ENCODE measurements at regions not wholly inside any gene's neighbourhood (a gene's known extent, or its start where the extent isn't known, plus 50 kb on each side); places are given as distances from the start of the nearest gene placed in this dataset.

GRCh38 chr11:101726988-101727387 lies 143.2 kb upstream of the TRPC6 start:
- H2AK5ac ChIP-seq (ENCODE audit: low read depth, low read length): no peak overlapping the region
- no peak overlapping the region for H3K4ac ChIP-seq (ENCODE audit: low read length)
- no peaks in the 10 kb centered on the region for H3K79me1 ChIP-seq (ENCODE audit: low read depth, low read length)
- no peaks in the 10 kb centered on the region for H3K9me3 ChIP-seq (replicated peaks in 1 of 2; ENCODE audit: control insufficient read depth in 2 of 2, insufficient read depth in 1 of 2, low read depth in 1 of 2, low read length in 2 of 2)
- H2BK5ac ChIP-seq (ENCODE audit: low read length): no peak overlapping the region
- no peak overlapping the region for H3K23ac ChIP-seq (ENCODE audit: low read depth, low read length, poor library complexity)
- no peak overlapping the region for H4K91ac ChIP-seq (ENCODE audit: low read depth, low read length, poor library complexity)
- no peak overlapping the region for H3K4me3 ChIP-seq (ENCODE audit: low read length in 2 of 2)
- H3K27me3 ChIP-seq (ENCODE audit: control insufficient read depth in 3 of 3, insufficient read depth in 3 of 3, low read depth in 1 of 3, low read length in 3 of 3): no peaks in the 10 kb centered on the region
- no peak overlapping the region for H3K14ac ChIP-seq (ENCODE audit: low read length)
- H3K18ac ChIP-seq (ENCODE audit: low read length): no peak overlapping the region
- no peak overlapping the region for H3K27ac ChIP-seq (replicated peaks; ENCODE audit: low read length)
- no peak for DNase-seq (ENCODE audit: low spot score)
- no peak overlapping the region for H4K8ac ChIP-seq (ENCODE audit: low read depth, low read length)
- no peak overlapping the region for H2BK120ac ChIP-seq (ENCODE audit: low read depth, low read length)
- no peak overlapping the region for H2AFZ ChIP-seq (ENCODE audit: low read length)
- no peak overlapping the region for H2BK12ac ChIP-seq (ENCODE audit: low read length)
- WGBS, 2 donors (ENCODE audit: extremely low coverage in 2 of 2, insufficient read length in 2 of 2, insufficient replicate concordance in 1 of 2): no CpG with 5 or more reads among the region's 1 CpG
- no peaks in the 10 kb centered on the region for H3K36me3 ChIP-seq (replicated peaks in 1 of 2; ENCODE audit: control insufficient read depth in 2 of 2, insufficient read depth in 2 of 2, low read length in 2 of 2)
- H3K4me2 ChIP-seq (ENCODE audit: insufficient read depth, low read length, poor library complexity, severe bottlenecking): no peak overlapping the region
- H2BK15ac ChIP-seq (ENCODE audit: low read length): no peak overlapping the region
- no peaks in the 10 kb centered on the region for H3K4me1 ChIP-seq (ENCODE audit: control insufficient read depth in 2 of 2, insufficient read depth in 1 of 2, low read depth in 1 of 2, low read length in 2 of 2)
- H3K9ac ChIP-seq (ENCODE audit: low read depth, low read length, poor library complexity): no peak overlapping the region

GRCh38 chr11:101723371-101723770 lies 139.6 kb upstream of the TRPC6 start:
- Histone ChIP-seq H3K9me3 (replicated peaks in 1 of 2; ENCODE audit: control insufficient read depth in 2 of 2, insufficient read depth in 1 of 2, low read depth in 1 of 2, low read length in 2 of 2) (no peaks in the 10 kb centered on the region), H3K4me2 (ENCODE audit: insufficient read depth, low read length, poor library complexity, severe bottlenecking) (no peak overlapping the region), H3K4me1 (ENCODE audit: control insufficient read depth in 2 of 2, insufficient read depth in 1 of 2, low read depth in 1 of 2, low read length in 2 of 2) (no peaks in the 10 kb centered on the region), H3K4ac (ENCODE audit: low read length) (no peak overlapping the region), H2BK5ac (ENCODE audit: low read length) (no peak overlapping the region), H3K4me3 (ENCODE audit: low read length in 2 of 2) (no peak overlapping the region), H3K79me1 (ENCODE audit: low read depth, low read length) (no peaks in the 10 kb centered on the region), H3K9ac (ENCODE audit: low read depth, low read length, poor library complexity) (no peak overlapping the region), H2BK120ac (ENCODE audit: low read depth, low read length) (no peak overlapping the region), H3K27ac (replicated peaks; ENCODE audit: low read length) (no peak overlapping the region), H4K91ac (ENCODE audit: low read depth, low read length, poor library complexity) (no peak overlapping the region), H3K36me3 (replicated peaks in 1 of 2; ENCODE audit: control insufficient read depth in 2 of 2, insufficient read depth in 2 of 2, low read length in 2 of 2) (no peaks in the 10 kb centered on the region), H2BK15ac (ENCODE audit: low read length) (no peak overlapping the region), H3K18ac (ENCODE audit: low read length) (no peak overlapping the region), H3K14ac (ENCODE audit: low read length) (no peak overlapping the region), H2BK12ac (ENCODE audit: low read length) (no peak overlapping the region), H2AK5ac (ENCODE audit: low read depth, low read length) (no peak overlapping the region), H2AFZ (ENCODE audit: low read length) (no peak overlapping the region), H4K8ac (ENCODE audit: low read depth, low read length) (no peak overlapping the region), H3K23ac (ENCODE audit: low read depth, low read length, poor library complexity) (no peak overlapping the region), H3K27me3 (ENCODE audit: control insufficient read depth in 3 of 3, insufficient read depth in 3 of 3, low read depth in 1 of 3, low read length in 3 of 3) (no peaks in the 10 kb centered on the region)
- no CpG with 5 or more reads among the region's 1 CpG for WGBS, 2 donors (ENCODE audit: extremely low coverage in 2 of 2, insufficient read length in 2 of 2, insufficient replicate concordance in 1 of 2)
- DNase-seq (ENCODE audit: low spot score): no peak

- no peak overlapping the region for H3K4me3 ChIP-seq (ENCODE audit: low read length in 2 of 2)
- H3K27me3 ChIP-seq (ENCODE audit: control insufficient read depth in 3 of 3, insufficient read depth in 3 of 3, low read depth in 1 of 3, low read length in 3 of 3): peaks cover 0 to 1% (median 0%) of the 10 kb centered on the region in 3 experiments
- H3K9ac ChIP-seq (ENCODE audit: low read depth, low read length, poor library complexity): no peak overlapping the region
- no peak overlapping the region for H2BK15ac ChIP-seq (ENCODE audit: low read length)
- H2AK5ac ChIP-seq (ENCODE audit: low read depth, low read length): no peak overlapping the region
- H3K14ac ChIP-seq (ENCODE audit: low read length): no peak overlapping the region
- no peaks in the 10 kb centered on the region for H3K36me3 ChIP-seq (replicated peaks in 1 of 2; ENCODE audit: control insufficient read depth in 2 of 2, insufficient read depth in 2 of 2, low read length in 2 of 2)
- H4K91ac ChIP-seq (ENCODE audit: low read depth, low read length, poor library complexity): no peak overlapping the region
- H3K79me1 ChIP-seq (ENCODE audit: low read depth, low read length): no peaks in the 10 kb centered on the region
- no CpG with 5 or more reads among the region's 5 CpGs for WGBS, 2 donors (ENCODE audit: extremely low coverage in 2 of 2, insufficient read length in 2 of 2, insufficient replicate concordance in 1 of 2)
- no peak overlapping the region for H3K4ac ChIP-seq (ENCODE audit: low read length)
- H3K4me2 ChIP-seq (ENCODE audit: insufficient read depth, low read length, poor library complexity, severe bottlenecking): no peak overlapping the region
- H3K18ac ChIP-seq (ENCODE audit: low read length): no peak overlapping the region
- H2BK12ac ChIP-seq (ENCODE audit: low read length): no peak overlapping the region
- H3K4me1 ChIP-seq (ENCODE audit: control insufficient read depth in 2 of 2, insufficient read depth in 1 of 2, low read depth in 1 of 2, low read length in 2 of 2): no peaks in the 10 kb centered on the region
- H3K27ac ChIP-seq (replicated peaks; ENCODE audit: low read length): no peak overlapping the region
- no peak for DNase-seq (ENCODE audit: low spot score)
- H4K8ac ChIP-seq (ENCODE audit: low read depth, low read length): no peak overlapping the region
- H3K23ac ChIP-seq (ENCODE audit: low read depth, low read length, poor library complexity): no peak overlapping the region
- H3K9me3 ChIP-seq (replicated peaks in 1 of 2; ENCODE audit: control insufficient read depth in 2 of 2, insufficient read depth in 1 of 2, low read depth in 1 of 2, low read length in 2 of 2): no peaks in the 10 kb centered on the region
- H2AFZ ChIP-seq (ENCODE audit: low read length): no peak overlapping the region
- H2BK5ac ChIP-seq (ENCODE audit: low read length): no peak overlapping the region
- no peak overlapping the region for H2BK120ac ChIP-seq (ENCODE audit: low read depth, low read length)
Measured at GRCh38 chr11:101721270-101721669, 137.5 kb upstream of the TRPC6 start.

- Histone ChIP-seq H2BK5ac (ENCODE audit: low read length) (no peak overlapping the region), H2BK15ac (ENCODE audit: low read length) (no peak overlapping the region), H3K9ac (ENCODE audit: low read depth, low read length, poor library complexity) (no peak overlapping the region), H3K4ac (ENCODE audit: low read length) (no peak overlapping the region), H3K27ac (replicated peaks; ENCODE audit: low read length) (no peak overlapping the region), H3K18ac (ENCODE audit: low read length) (no peak overlapping the region), H2AFZ (ENCODE audit: low read length) (no peak overlapping the region), H3K4me1 (ENCODE audit: control insufficient read depth in 2 of 2, insufficient read depth in 1 of 2, low read depth in 1 of 2, low read length in 2 of 2) (no peaks in the 10 kb centered on the region), H2BK120ac (ENCODE audit: low read depth, low read length) (no peak overlapping the region), H2AK5ac (ENCODE audit: low read depth, low read length) (no peak overlapping the region), H3K27me3 (ENCODE audit: control insufficient read depth in 3 of 3, insufficient read depth in 3 of 3, low read depth in 1 of 3, low read length in 3 of 3) (peaks cover 0 to 1% (median 0%) of the 10 kb centered on the region in 3 experiments), H2BK12ac (ENCODE audit: low read length) (no peak overlapping the region), H3K4me3 (ENCODE audit: low read length in 2 of 2) (no peak overlapping the region), H4K8ac (ENCODE audit: low read depth, low read length) (no peak overlapping the region), H3K4me2 (ENCODE audit: insufficient read depth, low read length, poor library complexity, severe bottlenecking) (no peak overlapping the region), H3K23ac (ENCODE audit: low read depth, low read length, poor library complexity) (no peak overlapping the region), H3K36me3 (replicated peaks in 1 of 2; ENCODE audit: control insufficient read depth in 2 of 2, insufficient read depth in 2 of 2, low read length in 2 of 2) (no peaks in the 10 kb centered on the region), H4K91ac (ENCODE audit: low read depth, low read length, poor library complexity) (no peak overlapping the region), H3K14ac (ENCODE audit: low read length) (no peak overlapping the region), H3K79me1 (ENCODE audit: low read depth, low read length) (no peaks in the 10 kb centered on the region), H3K9me3 (replicated peaks in 1 of 2; ENCODE audit: control insufficient read depth in 2 of 2, insufficient read depth in 1 of 2, low read depth in 1 of 2, low read length in 2 of 2) (no peaks in the 10 kb centered on the region)
- WGBS, 2 donors (ENCODE audit: extremely low coverage in 2 of 2, insufficient read length in 2 of 2, insufficient replicate concordance in 1 of 2): no CpG with 5 or more reads among the region's 4 CpGs
- DNase-seq (ENCODE audit: low spot score): no peak
Measured at GRCh38 chr11:101718402-101718801, 134.6 kb upstream of the TRPC6 start.
